Epithelial cell of esophagus (primary cell): ENCODE measurements at regions not wholly inside any gene's neighbourhood (a gene's known extent, or its start where the extent isn't known, plus 50 kb on each side); places are given as distances from the start of the nearest gene placed in this dataset.

ENCODE experiments used
- DNase-seq: peaks from one replicate; pipeline ENCODE4 v3.0.0; 2010; ENCODE audit warnings: low read depth
- H3K4me3 ChIP-seq: 2 replicates; pipeline ENCODE4 v1.5.1; 2011; ENCODE audit warnings: mild to moderate bottlenecking, low read length, control low read depth
- TF ChIP-seq, protein P1 (sequence below): IDR thresholded peaks from 2 replicates; pipeline ENCODE4 v1.5.1; 2011; ENCODE audit warnings: low read depth, mild to moderate bottlenecking, low read length, control low read depth, inconsistent platforms; ENCODE audit not compliant: insufficient read depth; ENCODE audit errors: missing control alignments

DNA sequence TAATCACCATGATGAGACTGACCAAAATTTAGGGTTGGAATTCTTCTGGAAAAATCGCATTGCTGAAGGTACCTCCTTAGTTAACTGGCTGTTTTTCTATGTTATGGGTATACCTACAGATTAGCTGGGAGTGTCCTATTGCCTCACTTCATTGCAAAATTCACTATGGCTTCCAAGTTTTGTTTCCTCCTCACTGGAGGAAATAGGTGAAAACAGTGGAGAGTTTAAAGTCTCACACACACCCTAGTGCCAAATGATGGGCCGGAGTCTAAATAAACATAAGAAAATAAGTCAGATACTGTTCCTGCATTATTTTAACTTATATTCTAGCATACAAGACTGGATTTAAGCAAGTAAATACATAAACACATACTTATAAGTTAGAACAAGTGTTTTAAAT lies 98.2 kb downstream of the AHR start:
- no peak overlapping the region for H3K4me3 ChIP-seq
- TF ChIP-seq, protein P1, sequence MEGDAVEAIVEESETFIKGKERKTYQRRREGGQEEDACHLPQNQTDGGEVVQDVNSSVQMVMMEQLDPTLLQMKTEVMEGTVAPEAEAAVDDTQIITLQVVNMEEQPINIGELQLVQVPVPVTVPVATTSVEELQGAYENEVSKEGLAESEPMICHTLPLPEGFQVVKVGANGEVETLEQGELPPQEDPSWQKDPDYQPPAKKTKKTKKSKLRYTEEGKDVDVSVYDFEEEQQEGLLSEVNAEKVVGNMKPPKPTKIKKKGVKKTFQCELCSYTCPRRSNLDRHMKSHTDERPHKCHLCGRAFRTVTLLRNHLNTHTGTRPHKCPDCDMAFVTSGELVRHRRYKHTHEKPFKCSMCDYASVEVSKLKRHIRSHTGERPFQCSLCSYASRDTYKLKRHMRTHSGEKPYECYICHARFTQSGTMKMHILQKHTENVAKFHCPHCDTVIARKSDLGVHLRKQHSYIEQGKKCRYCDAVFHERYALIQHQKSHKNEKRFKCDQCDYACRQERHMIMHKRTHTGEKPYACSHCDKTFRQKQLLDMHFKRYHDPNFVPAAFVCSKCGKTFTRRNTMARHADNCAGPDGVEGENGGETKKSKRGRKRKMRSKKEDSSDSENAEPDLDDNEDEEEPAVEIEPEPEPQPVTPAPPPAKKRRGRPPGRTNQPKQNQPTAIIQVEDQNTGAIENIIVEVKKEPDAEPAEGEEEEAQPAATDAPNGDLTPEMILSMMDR: no peak
- DNase-seq: peak; percentile 27

DNA sequence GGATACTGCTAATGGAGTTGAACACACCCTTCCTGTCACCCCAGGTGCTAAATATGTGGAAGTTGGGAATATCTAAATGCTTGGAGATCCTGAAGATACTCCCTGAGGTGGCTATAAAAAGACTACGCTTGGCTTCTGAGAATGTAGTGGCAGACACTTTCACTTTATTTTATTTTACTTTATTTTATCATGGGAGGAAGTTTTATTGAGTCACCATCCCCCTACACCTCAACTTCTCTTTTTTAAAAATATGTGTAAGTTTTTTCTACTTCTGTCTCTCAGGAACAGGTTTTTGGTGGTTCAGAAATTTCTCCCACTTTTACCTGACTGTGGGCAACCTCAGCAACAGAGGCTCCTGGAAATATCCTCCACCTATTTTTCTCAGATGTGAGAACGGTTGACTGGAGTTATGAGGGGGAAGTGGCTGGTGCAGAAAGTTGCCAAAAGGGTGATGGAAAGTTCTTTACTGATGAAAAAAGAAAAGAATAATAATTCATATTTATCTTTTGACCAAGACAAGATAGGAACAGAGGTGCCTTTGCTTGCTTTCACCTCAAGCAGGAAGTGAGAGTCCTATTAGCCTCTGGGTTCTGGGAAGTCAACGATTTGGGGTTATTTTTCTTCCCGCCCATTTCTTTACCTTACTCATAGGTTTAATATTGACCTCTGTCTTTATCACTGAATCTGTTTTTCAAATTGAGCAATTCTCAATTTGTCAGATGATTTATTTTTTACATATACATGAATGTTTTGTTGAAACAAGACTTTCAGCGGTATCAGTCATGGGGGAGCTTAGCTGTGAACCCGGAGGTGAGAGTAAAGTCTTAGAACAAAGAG lies 103.6 kb downstream of the AHR start:
- no peak for DNase-seq
- no peak overlapping the region for H3K4me3 ChIP-seq
- TF ChIP-seq, protein P1: no peak

DNA sequence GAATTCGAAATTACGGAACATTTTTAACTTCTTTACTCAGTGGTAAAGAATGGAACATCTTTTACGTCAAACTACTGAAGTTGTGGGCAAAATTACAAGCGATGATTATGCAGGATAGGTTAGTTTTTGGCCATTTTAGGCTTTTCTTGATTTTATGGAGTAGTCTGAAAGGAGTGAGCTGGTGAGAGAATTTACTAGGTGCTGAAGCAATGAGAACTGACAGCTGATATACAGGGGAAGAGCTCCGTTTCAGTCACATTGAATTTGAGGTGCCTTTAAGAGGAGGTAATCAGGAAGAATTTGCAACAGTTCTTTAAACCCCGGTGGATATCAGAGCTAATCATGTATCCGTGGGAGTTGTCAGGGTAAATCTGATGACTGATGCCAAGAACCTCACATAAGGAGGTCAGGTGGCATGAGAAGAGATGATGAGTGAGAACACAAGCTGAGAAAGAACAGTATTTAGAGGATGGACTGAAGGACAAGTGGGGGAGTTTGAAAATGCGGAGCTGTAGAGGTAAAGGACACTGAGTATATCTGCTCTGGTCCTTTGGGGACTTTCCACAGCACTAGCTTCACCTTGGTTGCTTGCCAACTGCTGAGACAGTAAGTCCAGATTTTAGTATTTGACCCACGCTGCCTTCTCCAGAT lies 104.3 kb downstream of the AHR start:
- TF ChIP-seq, protein P1: no peak
- no peak for DNase-seq

DNA sequence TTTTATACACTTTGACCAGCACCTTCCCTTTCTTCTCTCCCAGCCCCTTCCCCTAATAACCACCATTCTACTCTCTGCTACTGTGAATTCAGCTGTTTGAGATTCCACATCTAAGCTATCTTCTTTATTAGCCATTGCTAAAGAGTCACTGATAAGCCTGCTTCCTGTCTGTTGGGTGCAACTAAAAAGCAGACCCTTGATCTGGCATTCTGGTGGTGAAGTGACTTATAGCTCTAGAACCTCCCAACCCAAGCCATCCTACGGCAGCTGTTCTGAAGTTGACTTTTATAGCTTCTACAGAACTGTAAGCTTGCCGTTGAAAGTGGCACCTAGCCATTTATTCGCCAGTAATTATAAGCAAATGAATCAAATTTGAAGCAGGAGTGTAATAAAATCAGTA lies 105.6 kb downstream of the AHR start:
- no peak overlapping the region for H3K4me3 ChIP-seq
- TF ChIP-seq, protein P1: no peak
- DNase-seq: no peak

More for the DNA sequence above, 104.3 kb downstream of the AHR start:
- no peak overlapping the region for H3K4me3 ChIP-seq

DNA sequence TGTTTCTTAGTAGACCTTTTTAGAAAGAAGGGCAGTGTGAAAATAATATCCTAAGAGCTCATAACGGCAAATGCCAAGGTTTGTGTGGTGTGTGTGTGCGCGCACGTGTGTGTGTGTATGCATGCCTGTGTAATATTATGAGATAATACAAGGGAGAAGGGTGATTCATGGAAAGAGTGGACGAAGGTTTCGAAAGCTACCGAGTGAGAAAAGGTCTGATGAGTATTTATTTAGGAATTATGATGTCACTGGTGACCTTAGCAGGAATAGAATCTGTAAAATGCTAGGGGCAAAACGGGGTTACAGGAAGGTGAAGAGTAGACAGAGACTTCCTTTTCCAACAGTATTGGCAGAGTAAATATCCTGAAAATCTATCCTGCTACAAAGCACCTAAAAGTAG lies 107.3 kb downstream of the AHR start:
- TF ChIP-seq, protein P1: no peak
- no peak overlapping the region for H3K4me3 ChIP-seq
- DNase-seq: peak; percentile 95

DNA sequence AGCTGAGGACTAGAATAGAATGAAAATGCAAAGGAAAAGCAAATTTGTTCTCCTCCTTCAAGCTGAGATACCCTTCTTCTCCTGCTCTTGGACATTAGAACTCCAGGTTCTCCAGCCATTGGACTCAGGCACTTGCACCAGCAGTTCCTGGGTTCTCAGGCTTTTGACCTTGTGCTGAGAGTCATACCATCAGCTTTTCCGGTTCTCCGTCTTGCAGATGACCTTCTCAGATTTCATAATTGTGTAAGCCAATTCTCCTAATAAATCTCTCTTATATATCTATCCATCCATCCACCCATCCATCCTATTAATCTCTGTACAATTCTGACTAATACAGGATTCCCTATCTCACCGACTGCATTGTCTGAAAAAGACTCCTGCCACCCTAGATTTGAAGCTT lies 108.3 kb downstream of the AHR start:
- peak; percentile 3 for DNase-seq
- H3K4me3 ChIP-seq: no peak overlapping the region
- TF ChIP-seq, protein P1: no peak
